ENCODE measurements at regions not wholly inside any gene's neighbourhood (a gene's known extent, or its start where the extent isn't known, plus 50 kb on each side); places are given as distances from the start of the nearest gene placed in this dataset.

- TF ChIP-seq EZH2 (IDR thresholded peaks at IDR 0.05; ENCODE audit: insufficient read depth, poor library complexity, severe bottlenecking) (no peak), EZH2phosphoT487 (IDR thresholded peaks at IDR 0.05; ENCODE audit: insufficient read depth, low read depth) (no peak)
Observed at GRCh38 chr7:125412890-125413665, 483.5 kb upstream of the POT1 start.
